ENCODE measurements at regions not wholly inside any gene's neighbourhood (a gene's known extent, or its start where the extent isn't known, plus 50 kb on each side); places are given as distances from the start of the nearest gene placed in this dataset.
"Not testable (repeated sequence)": the region's sequence is repeated elsewhere in the genome, so short reads cannot be mapped to it uniquely, and the experiment has no call there.

- TF ChIP-seq POLR2A, CTCF (IDR thresholded peaks at IDR 0.05): not testable (repeated sequence)
Measured at GRCh38 chr21:7798446-7798845, 2722.9 kb upstream of the TPTE start.
